A549 (cell line): ENCODE measurements at regions not wholly inside any gene's neighbourhood (a gene's known extent, or its start where the extent isn't known, plus 50 kb on each side); places are given as distances from the start of the nearest gene placed in this dataset.

Source experiments
- BCL3 ChIP-seq: fragments of >200 bp; sonication (Bioruptor Twin); formaldehyde crosslinking; IDR thresholded peaks from 3 replicates; pipeline ENCODE4 v1.6.1; 2016
- CTCF ChIP-seq: fragments of >200 bp; sonication (Bioruptor Twin); formaldehyde crosslinking; IDR thresholded peaks from 3 replicates; pipeline ENCODE4 v1.5.1; 2016
- ESRRA ChIP-seq: fragments of 150-350 bp; IDR thresholded peaks from 2 replicates; pipeline ENCODE4 v1.6.1; 2014; ENCODE audit warnings: mild to moderate bottlenecking, low read length, borderline replicate concordance
- FOSL2 ChIP-seq, 2 experiments: fragments of 450-650 bp in 1 of 2; fragments of >200 bp in 1 of 2; sonication (Bioruptor Twin) in 1 of 2; formaldehyde crosslinking; IDR thresholded peaks; 2 replicates each; pipeline versions ENCODE4 v1.5.0 to v1.6.1; 2016 to 2020; ENCODE audit warnings: mild to moderate bottlenecking in 1 of 2, moderate library complexity in 1 of 2
- POLR2A ChIP-seq: IDR thresholded peaks from 2 replicates; pipeline ENCODE4 v1.6.1; 2012; ENCODE audit warnings: mild to moderate bottlenecking, low read length
- RFX5 ChIP-seq: fragments of 450-650 bp; IDR thresholded peaks from 2 replicates; pipeline ENCODE4 v1.7.1; 2014; ENCODE audit warnings: antibody characterized with exemption, mild to moderate bottlenecking, moderate library complexity
- SMC3 ChIP-seq: fragments of >200 bp; sonication (Bioruptor Twin); formaldehyde crosslinking; IDR thresholded peaks from 3 replicates; pipeline ENCODE4 v1.6.1; 2018; ENCODE audit warnings: inconsistent platforms
- USF2 ChIP-seq: fragments of 450-650 bp; IDR thresholded peaks from 2 replicates; pipeline ENCODE4 v1.6.1; 2014; ENCODE audit warnings: antibody characterized with exemption

- TF ChIP-seq USF2 (no peak), SMC3 (no peak), FOSL2 (IDR thresholded peaks at IDR 0.05) (no peak), FOSL2 (CRISPR knock-in tag; IDR thresholded peaks at IDR 0.05) (no peak), CTCF (no peak), ESRRA (no peak), BCL3 (no peak), POLR2A (no peak), RFX5 (no peak)
These were observed 259.2 kb upstream of the RGMB start for GRCh38 chr5:98514215-98514614.
